ENCODE measurements at regions not wholly inside any gene's neighbourhood (a gene's known extent, or its start where the extent isn't known, plus 50 kb on each side); places are given as distances from the start of the nearest gene placed in this dataset.
"Not testable (repeated sequence)": the region's sequence is repeated elsewhere in the genome, so short reads cannot be mapped to it uniquely, and the experiment has no call there.

DNA sequence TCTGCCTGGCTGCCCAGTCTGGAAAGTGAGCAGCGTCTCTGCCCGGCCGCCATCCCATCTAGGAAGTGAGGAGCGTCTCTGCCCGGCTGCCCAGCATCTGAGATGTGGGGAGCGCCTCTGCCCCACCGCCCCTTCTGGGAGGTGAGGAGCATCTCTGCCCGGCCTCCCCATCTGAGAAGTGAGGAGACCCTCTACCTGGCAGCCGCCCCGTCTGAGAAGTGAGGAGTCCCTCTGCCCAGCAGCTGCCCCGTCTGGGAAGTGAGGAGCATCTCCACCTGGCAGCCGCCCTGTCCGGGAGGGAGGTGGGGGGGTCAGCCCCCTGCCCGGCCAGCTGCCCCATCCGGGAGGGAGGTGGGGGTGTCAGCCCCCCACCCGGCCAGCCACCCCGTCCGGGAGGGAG lies 644.2 kb upstream of the PRMT6 start:
- TF ChIP-seq, protein P1, sequence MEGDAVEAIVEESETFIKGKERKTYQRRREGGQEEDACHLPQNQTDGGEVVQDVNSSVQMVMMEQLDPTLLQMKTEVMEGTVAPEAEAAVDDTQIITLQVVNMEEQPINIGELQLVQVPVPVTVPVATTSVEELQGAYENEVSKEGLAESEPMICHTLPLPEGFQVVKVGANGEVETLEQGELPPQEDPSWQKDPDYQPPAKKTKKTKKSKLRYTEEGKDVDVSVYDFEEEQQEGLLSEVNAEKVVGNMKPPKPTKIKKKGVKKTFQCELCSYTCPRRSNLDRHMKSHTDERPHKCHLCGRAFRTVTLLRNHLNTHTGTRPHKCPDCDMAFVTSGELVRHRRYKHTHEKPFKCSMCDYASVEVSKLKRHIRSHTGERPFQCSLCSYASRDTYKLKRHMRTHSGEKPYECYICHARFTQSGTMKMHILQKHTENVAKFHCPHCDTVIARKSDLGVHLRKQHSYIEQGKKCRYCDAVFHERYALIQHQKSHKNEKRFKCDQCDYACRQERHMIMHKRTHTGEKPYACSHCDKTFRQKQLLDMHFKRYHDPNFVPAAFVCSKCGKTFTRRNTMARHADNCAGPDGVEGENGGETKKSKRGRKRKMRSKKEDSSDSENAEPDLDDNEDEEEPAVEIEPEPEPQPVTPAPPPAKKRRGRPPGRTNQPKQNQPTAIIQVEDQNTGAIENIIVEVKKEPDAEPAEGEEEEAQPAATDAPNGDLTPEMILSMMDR (conservative IDR thresholded peaks at IDR 0.05; ENCODE audit: low read length) = not testable (repeated sequence)
- TF ChIP-seq EZH2phosphoT487 (IDR thresholded peaks at IDR 0.05; ENCODE audit: borderline replicate concordance) = not testable (repeated sequence)
